Astrocyte (in vitro differentiated cells and primary cell): ENCODE measurements at regions not wholly inside any gene's neighbourhood (a gene's known extent, or its start where the extent isn't known, plus 50 kb on each side); places are given as distances from the start of the nearest gene placed in this dataset.

Experiments
- CTCF ChIP-seq: IDR thresholded peaks from 2 replicates; pipeline ENCODE4 v1.5.1; 2011; ENCODE audit warnings: low read depth, mild to moderate bottlenecking, inconsistent platforms, low read length, moderate library complexity; ENCODE audit not compliant: insufficient read depth
- EZH2 ChIP-seq: IDR thresholded peaks from 2 replicates; pipeline ENCODE4 v1.6.1; 2012; ENCODE audit warnings: mild to moderate bottlenecking, low read length, inconsistent platforms; ENCODE audit not compliant: insufficient read depth

GRCh38 chr6:23535101-23535500 is 590.9 kb upstream of the NRSN1 start:
- TF ChIP-seq EZH2 (no peak), CTCF (no peak)
